NCI-H2081 treated with DMSO at 0.1 percent for 48 hours (cell line): ENCODE measurements at regions not wholly inside any gene's neighbourhood (a gene's known extent, or its start where the extent isn't known, plus 50 kb on each side); places are given as distances from the start of the nearest gene placed in this dataset.

Source experiments
- DNase-seq: peaks from one replicate; lab custom pipeline; 2025; lab: John Stamatoyannopoulos, UW

DNA sequence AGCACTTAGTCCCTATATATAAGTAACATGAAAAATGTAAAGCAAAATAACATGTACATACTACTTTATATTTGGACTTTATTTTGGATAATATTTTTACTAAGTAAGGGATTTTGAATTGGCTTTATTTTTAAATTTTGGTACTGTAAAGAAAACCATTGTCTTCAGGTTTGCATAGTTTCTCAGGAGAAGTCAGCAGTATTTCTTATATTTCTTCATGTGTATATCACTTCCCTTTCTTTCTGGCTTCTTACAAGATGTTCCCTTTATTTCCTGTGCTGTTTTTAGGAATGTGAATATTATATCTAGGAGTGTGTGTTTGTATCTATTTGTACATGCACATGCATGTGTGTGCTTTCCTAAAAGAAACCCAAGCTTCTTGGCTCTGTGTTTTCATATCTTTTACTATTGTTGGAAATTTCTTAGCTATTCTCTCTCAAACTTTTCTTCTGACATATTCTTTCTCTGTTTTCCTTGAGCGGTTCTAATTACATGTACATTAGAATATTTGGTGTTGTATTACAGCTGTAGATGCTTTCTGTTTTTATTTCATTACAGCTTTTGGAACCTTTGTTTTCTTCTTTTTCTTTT lies 1549.7 kb upstream of the ACVR2A start:
- no peak for DNase-seq

DNA sequence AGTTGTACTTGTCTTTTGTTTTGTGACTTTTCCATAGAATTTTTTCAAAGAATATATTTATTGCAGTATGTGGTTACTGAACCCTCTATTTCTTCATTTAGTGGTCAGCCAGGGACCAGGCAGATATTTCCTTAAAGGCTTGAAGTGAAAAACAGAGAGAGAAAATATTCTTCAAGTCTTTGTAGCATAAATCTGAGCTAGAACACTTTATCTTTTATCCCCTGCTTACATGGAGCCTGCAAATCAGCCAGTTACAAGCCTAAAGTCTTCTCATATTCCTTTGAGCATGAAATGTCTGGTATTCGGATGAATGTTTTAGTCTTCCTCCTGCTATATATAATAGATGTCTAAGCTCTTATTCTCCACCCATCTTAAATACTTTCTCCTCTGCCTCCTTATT lies 1557.5 kb upstream of the ACVR2A start:
- no peak for DNase-seq

DNA sequence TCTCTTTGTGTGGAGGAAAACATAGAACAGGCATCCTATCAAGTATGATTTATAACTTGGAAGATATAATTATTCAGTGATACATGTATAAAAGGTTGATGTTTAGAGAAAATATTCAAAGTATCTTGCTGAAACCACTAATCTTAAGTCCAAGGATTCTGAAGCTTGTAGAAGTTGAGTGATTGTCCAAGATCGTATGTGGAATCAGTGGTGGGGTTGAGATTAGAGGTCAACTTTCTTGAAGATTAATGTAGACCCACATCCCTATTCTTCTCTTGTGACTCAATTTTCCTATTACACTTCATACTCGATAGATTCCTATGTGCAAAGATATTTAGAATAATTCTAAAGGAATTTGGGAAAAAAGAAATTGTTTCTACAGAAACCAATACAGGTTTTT lies 1565.9 kb upstream of the ACVR2A start:
- no peak for DNase-seq

DNA sequence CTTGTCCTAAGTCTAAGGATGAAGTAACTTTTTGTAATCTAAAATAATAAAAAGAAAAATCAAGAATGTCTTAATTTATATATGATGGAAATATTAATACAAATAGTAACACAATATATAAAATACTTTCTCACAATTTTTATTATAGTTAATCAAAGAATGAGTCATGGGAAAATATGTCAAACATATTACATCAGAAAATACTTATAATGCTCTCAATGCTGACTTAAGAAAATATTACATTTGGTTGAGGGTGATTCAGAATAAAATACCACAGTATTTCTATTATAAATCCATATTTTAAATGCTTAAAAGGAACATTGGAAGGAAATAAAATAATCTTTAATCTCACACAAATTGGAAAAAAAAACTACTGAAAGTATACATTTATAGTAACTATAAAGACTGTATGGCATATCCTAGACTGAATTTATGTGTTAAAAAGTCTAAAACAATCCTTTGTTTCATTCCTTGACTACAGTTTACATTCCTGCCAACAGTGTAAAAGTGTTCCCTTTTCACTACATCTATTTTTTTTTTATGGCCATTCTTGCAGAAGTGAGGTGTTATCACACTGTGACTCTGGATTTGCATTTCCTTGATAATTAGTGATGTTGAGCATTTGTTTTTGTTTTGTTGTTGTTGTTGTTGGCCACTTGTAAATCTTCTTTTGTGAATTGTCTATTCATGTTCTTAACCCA lies 1573.5 kb upstream of the ACVR2A start:
- no peak for DNase-seq

DNA sequence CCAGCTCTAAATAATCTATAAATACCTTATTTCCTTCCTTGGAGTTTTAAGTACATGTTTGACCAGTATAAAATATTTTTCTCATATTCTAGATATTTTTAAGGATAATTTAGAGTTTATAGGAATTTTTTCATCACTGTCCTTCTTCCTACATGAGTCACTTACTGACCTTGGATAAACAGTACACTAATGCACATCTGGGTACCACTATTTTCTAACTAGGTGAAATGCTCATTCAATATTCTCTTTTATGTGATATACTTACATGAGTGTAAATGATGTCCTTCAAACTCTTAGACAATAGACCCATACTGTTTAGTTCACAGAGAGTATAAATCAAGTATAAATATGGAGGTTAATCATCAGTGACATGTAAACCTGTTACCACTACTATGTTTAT lies 1574.2 kb upstream of the ACVR2A start:
- no peak for DNase-seq

DNA sequence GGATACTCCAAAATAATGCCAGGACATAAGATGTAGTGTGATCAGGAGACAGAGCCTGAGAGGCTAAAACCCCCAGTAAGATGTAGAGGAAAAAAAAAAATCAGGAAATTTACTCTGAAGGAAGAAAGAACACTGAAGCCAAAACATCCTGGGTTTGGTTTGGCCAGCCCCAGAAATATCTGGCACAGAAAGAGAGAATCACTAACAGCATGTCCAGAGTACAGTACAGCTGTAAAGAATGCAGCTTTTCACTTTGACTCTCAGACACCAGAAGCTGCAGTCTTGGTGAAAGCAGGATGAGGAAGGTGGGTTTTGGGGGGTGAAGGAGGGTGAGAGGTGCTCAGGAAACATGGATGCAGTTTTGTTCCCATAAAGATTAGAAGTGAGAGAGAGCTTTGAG lies 1577.7 kb upstream of the ACVR2A start:
- DNase-seq = no peak

DNA sequence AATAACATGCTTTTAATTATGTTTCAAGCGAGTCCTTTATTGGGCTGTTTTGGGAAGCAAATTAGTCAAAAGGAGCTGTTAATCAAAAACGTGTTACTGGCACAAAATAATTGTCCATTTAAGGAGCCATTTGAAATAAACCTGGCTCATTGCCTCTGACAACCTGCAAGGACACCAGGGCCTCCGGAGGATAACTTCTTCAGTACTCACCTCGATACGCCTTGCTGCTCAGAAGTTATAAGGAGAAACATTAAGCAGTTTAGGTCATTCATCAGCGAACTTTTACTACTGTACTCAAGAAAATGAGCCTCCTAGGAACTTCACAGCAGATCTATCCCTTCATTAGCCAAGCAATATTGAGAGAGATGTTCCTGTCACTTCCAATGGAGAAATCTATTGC lies 1579.2 kb upstream of the ACVR2A start:
- DNase-seq = no peak

DNA sequence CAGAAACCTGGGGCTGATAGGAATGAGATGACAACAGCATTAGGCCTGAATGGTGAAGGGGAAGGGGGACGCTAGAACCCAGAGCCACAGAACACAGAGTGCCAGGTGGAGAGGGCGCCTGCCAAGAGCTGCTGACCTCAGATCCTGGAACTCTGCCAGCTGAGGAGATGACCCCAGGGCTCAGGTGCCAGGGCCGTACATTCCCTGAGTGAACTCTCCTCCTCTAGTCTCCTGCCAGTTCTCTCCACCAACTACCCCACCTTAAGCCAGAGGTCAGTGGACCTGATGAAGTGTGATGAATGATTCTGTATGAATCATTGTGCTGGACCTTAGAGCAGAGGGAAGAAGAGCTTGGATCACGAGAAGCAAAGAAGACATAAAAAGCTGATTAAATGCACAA lies 1582.2 kb upstream of the ACVR2A start:
- DNase-seq = no peak

DNA sequence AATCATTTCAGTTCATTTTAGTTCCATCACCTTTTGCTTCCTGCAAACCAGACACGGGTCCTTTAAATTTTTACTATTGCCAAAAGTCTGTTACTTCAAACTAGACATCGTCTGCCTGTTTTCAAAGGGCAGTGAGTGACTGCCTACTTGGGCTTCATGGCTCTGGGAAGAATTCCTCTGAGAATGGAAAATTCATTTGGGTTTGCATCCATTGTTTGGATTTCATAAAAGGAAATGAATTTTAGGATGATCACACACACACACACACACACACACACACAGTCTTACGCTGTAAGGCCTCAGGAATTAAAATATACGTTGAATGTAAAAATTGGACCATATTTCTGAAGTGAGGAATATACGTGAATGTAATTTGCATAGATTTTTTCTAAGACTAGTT lies 1584.3 kb upstream of the ACVR2A start:
- no peak for DNase-seq

DNA sequence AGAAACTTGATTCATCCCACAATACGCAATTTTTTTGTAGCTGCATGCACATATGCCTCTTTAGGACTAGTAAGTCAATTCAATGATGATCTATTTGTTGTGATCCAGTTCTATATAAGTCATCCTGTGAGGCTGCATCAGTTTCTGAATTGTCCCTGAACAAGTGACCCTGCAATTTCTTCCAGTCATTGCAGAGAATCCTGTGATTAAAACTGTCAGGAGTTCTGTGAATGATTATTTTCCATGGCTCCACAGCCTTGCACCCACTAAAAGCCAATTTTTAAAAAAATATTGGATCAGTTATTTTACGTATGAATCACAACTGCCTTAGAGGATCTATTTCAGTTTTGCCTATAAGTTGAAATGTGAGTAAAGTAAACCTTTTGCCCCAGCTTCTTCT lies 1585.0 kb upstream of the ACVR2A start:
- DNase-seq = no peak

DNA sequence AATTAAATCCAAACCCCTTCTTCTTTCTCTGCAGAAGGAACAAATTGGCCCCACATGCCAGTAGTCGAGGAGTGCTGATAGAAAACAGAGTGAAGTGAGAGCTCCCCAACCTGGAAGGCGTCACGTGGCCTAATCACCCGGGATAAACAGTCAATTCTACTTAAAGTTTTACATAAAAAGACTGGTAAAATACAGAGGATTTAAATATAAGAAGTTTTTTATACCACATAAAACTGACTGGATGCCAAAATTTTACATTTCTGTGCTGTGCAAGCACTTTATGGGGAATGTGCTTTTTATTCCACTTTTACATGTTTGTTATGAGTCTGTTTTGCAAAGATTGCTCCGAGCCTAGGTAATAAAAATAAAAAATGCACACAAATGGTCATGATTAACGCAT lies 1586.8 kb upstream of the ACVR2A start:
- no peak for DNase-seq

DNA sequence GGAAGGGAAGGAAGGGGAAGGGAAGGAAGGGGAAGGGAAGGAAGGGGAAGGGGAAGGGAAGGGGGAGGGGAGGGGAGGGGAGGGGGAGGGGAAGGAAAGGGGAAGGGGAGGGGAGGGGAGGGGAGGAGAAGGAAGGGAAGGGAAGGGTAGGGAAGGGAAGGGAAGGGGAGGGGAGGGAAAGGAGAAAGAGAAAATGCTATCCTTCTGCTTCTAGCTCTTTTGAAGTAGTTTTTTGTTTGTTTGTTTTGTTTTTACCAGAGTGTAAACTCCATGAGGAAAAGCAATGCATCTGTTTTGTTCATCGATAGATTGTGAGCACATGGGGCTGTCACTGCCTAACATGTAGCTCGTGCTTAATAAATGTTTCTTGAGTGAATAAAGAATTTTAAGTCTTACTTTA lies 1592.7 kb upstream of the ACVR2A start:
- no peak for DNase-seq

DNA sequence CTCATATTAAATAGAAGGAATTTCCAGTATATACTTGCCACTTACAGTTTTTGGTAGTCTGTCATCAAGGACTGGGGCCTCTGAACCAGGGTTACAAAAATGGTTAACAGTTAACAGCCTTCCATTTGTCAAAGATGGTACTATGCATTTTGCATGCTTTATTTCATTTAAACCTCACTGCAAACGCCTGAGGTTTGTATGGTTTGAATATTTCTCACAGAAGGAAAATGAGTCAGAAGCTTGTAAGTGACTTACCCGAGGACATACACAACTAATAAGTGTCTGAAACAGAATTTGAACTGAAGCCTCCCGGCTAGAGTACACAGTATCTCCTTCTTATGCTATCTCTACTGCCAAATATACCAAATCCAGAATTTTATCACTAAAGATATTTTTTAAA lies 1593.5 kb upstream of the ACVR2A start:
- no peak for DNase-seq

DNA sequence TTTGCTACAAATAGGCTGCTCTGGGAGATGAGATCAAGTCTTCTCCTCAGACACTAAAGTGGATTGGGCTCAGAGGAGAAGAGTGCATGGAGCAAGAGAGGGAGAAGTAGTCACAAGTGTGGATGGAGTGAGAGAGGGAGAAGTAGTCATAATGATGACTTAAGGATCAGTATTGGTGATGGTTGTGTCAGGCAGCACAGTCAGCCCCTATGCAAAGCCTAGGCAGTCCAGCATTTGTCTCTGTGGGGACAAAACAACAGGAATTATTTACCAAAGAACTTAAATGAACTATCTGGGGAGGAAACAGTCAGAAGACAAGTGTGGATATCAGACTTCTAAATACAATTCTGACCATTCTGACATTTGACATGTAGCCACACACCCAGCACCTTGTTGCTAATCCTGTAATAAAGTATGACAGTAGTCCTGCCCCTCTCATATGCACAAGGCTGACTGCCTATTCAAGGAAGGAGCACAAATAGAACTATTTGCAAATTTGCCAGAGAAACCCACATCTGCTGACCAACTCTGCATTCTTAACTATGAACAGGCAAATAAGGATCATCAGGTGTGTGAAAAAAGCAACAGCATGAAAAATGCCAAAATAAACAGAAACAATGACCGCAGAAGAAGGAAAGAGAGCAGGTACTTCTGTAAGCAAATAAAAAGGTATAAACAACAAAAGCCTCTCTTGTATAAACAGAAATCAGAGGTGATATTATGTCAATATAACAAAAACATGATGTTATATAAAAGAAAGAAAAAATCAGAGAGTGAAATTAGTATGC lies 1597.9 kb upstream of the ACVR2A start:
- no peak for DNase-seq

DNA sequence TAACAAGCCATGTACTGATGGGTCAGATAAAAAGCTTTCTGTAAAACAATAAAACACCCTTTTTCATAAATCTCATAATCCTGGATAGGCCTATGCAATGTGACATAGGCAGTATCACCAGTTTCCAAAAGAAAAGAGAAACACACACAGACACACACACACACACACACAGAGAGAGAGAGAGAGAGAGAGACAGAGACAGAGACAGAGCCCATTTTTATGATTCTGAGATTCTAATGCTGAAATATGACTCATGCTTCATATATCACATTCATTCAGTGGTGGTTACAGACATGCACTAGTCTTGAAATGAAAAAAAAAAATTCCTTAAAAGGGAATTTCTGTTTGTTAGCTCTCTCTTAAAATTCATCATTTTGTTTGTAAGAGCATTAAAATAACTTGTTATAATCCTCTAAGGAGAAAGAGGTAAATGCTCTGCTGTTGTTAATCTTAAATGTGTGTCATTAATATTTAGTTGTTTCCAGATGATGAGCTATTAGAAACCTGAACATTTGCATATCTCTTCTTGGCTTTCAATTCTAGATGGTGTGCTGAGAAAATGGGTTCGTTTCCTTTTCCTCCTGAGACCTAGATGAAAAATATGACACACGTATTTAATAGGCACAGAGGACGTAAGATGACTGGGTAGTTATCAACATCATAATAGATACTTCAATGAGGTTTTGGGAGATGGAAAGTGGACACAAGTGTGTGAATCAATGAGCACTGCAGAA lies 1598.7 kb upstream of the ACVR2A start:
- no peak for DNase-seq

DNA sequence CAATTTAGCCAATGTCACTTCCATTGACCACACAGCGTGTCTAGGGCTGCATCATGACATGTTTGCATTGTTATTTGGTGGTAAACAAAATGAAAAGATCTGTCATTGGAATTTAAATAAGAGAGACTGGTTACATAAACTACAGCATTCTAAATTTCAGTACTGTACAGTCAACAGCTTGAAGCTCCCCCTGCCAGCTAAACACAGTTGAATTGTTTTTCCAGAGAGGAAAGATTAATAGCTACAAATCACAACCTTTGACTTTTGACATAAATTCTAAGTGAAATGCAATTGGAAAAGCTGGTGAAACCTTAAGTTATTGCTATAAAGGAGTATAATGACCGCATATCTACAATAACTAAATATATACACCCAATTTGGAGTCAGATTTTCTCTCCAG lies 1600.0 kb upstream of the ACVR2A start:
- DNase-seq = no peak

DNA sequence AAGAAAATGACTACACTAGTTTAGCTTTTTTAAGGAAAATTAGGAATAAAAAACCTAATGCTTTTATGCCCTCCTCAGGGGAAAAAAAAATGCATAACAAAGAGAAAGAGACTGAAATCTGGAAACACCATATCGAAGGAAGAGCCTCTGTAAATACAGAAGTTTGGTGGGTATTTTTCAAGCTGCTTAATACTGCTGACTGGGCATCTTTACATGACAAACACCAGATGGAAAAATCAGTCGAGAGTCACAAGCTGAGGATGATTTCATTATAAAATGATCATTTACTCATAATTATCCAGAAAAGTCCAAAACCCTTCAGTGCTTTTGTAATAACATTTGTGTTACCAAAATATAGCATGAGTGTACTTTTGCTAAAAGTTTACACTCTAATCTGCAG lies 1600.7 kb upstream of the ACVR2A start:
- no peak for DNase-seq

DNA sequence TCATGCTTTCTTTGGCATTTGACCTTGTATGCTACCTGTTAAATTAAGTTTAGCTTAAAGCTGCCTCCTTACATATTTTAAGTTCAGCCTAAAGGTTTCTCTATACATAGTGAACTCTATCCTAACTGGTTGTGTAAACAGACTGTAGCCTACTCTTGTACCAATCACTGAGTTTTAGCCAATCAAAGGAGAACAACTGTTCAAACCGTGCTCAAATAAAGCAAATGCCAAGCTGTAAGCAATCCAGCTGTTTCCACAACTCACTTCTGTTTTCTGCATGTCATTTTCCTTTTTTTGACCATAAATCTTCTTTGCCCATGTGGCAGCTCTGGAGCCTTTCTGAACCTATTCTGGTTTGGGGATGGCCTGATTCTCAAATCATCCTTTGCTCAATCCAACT lies 1603.8 kb upstream of the ACVR2A start:
- DNase-seq = no peak

DNA sequence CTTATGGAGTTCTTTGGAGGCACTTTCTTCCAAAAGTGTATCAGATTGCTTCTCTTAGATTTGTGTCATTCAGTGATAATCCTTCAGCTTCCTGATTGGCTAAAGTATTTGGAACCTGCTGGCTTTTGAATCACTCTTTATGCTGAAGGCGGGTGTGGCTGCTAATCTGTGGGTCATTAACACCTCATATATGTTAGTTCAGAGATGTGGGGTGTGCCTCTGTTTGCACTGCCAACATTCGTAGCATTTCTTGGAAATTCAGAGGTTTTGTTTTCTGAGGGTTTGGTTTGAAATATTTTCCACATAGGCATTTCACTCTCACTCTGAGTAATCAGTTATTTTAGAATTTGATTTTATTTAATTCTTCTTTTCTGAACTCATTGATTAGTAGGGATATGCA lies 1604.4 kb upstream of the ACVR2A start:
- DNase-seq = no peak

DNA sequence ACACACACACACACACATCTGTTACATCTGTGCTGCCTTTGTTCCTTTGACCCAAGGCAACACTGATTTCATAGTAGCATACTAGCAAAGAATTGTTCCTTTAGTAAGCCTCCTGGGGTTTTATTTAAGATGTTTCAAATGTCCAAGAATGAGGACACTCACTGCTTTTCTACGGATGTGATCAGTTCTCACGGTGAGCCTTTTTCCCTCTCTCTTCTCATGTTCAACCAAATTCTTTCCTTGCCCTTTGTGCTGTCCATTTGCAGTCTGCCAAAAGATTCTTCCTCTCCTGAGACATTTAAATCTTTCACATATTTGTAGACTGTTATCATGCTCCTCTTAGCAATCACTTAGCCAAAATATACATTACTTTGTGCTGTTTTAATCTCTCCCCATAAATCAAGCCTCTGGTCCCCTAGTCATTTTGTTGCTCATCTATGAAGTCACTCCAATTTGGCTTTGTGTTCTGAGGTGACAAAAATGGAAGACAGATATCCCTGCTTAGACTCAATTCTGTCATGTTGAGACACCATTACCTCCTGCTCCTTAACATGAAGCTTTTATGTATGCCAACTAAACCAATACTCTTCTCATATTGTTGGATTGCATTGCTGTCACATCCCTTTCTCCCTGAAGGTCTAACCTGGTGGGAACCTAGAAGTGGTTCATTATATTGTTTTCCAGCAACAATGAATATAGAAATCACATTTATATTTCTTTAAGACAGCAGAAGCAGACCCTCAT lies 1605.3 kb upstream of the ACVR2A start:
- DNase-seq = no peak

DNA sequence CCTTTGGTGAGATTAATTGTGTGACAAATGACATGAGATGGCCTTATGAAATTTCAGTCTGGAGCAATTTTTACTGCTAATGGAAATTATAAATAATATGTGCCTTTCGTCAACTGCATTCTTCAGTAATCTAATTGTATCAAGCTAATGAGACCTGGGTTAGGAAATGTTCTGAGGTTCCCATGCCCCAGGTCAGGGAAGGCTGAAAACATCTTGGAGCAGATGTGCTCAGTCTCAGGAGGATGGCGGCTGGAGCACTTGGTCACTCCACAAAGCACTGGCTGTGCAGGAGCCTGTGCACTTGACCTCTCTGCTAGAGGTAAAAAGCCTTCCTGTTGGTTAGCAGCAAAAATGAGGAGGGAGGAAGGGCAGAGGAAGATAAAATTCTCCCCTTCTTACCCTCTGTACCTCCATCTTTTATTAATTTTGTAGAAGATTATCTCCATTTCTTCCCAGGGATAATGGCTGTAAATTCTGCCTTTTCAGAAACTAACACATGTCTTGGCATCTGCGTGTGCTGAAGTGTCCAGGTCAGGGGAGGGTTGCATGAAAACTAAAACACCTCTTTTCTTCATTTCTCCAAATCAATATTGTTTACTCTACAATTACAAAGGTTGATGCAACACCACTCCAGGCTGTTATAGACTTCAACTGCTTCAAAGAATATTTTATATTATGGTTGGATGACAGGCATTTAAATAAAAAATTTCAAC lies 1606.4 kb upstream of the ACVR2A start:
- no peak for DNase-seq
